B cell (primary cell): ENCODE measurements at regions not wholly inside any gene's neighbourhood (a gene's known extent, or its start where the extent isn't known, plus 50 kb on each side); places are given as distances from the start of the nearest gene placed in this dataset.

ENCODE experiments used
- ATAC-seq: fragments of 200-7000 bp; cut with Tn5 transposase; one replicate; pipeline ENCODE4 v1.10.0; 2021; ENCODE audit warnings: low read depth, mild to moderate bottlenecking, moderate number of reproducible peaks, moderate library complexity
- CTCF ChIA-PET: fragments of 350-600 bp; sonication (Branson Sonifier 250); formaldehyde crosslinking; loops from one replicate; lab custom pipeline; 2021; ENCODE audit warnings: antibody characterized with exemption, inconsistent platforms; lab: Charles Lee
- POLR2A ChIA-PET: fragments of 350-600 bp; sonication (Branson Sonifier 250); formaldehyde crosslinking; loops from one replicate; lab custom pipeline; 2021; ENCODE audit warnings: antibody characterized with exemption; lab: Charles Lee
- DNase-seq: peaks from one replicate; pipeline ENCODE4 v3.0.0; 2013
- H2AFZ ChIP-seq: 2 replicates; pipeline ENCODE4 v1.6.1; 2012; ENCODE audit warnings: mild to moderate bottlenecking, low read depth, low read length; ENCODE audit not compliant: insufficient read depth, poor library complexity, severe bottlenecking
- H3K27ac ChIP-seq, 2 donors: 1 replicate in 1 of 2; 2 replicates in 1 of 2; pipeline ENCODE4 v1.5.1; 2012 to 2013; ENCODE audit warnings: low read length in 2 of 2, mild to moderate bottlenecking in 2 of 2, moderate library complexity in 1 of 2
- H3K27me3 ChIP-seq, 4 experiments: fragments of 200-600 bp in 1 of 4; sonication (generic) in 1 of 4; replicated peaks in 1 of 4; 1 replicate in 2 of 4; 2 replicates in 2 of 4; pipeline versions ENCODE4 v1.6.1 to v1.7.0; 2013 to 2016; ENCODE audit warnings: low read length in 3 of 4, mild to moderate bottlenecking in 2 of 4, mixed read lengths in 1 of 4, moderate library complexity in 1 of 4; ENCODE audit not compliant: insufficient read depth in 4 of 4, control insufficient read depth in 3 of 4; ENCODE audit errors: control extremely low read depth in 1 of 4
- H3K36me3 ChIP-seq, 2 experiments: replicated peaks in 1 of 2; 1 replicate in 1 of 2; 2 replicates in 1 of 2; pipeline versions ENCODE4 v1.6.1 to v1.7.1; 2013; ENCODE audit warnings: low read length in 1 of 2; ENCODE audit not compliant: insufficient read depth in 2 of 2, control insufficient read depth in 1 of 2; ENCODE audit errors: control extremely low read depth in 1 of 2, extremely low read depth in 1 of 2
- H3K4me1 ChIP-seq, 2 donors: fragments of 200-600 bp in 1 of 2; sonication (generic) in 1 of 2; 1 replicate in 1 of 2; 2 replicates in 1 of 2; pipeline versions ENCODE4 v1.5.1 to v1.6.1; 2013 to 2017; ENCODE audit warnings: low read length in 2 of 2; ENCODE audit not compliant: control insufficient read depth in 2 of 2, insufficient read depth in 2 of 2
- H3K4me2 ChIP-seq: replicated peaks from 2 replicates; pipeline ENCODE3; 2012; ENCODE audit warnings: mild to moderate bottlenecking, low read depth, low read length; ENCODE audit not compliant: poor library complexity, severe bottlenecking
- H3K4me3 ChIP-seq, 5 experiments: fragments of 200-600 bp in 1 of 5; sonication (generic) in 1 of 5; 1 replicate in 3 of 5; 2 replicates in 2 of 5; pipeline versions ENCODE4 v1.5.1 to v1.7.0; 2011 to 2016; ENCODE audit warnings: low read length in 4 of 5, mild to moderate bottlenecking in 4 of 5, low read depth in 2 of 5, control low read depth in 1 of 5, moderate library complexity in 1 of 5; ENCODE audit not compliant: insufficient read depth in 1 of 5; ENCODE audit errors: control extremely low read depth in 1 of 5, extremely low read depth in 1 of 5
- H3K79me2 ChIP-seq: fragments of 200-600 bp; sonication (generic); one replicate; pipeline ENCODE4 v1.6.0; 2016; ENCODE audit warnings: low read length; ENCODE audit not compliant: control insufficient read depth, insufficient read depth
- H3K9ac ChIP-seq: fragments of 200-600 bp; sonication (generic); 2 replicates; pipeline ENCODE4 v1.6.1; 2017; ENCODE audit warnings: mild to moderate bottlenecking, low read length, moderate library complexity
- H3K9me3 ChIP-seq, 3 donors: one replicate each; pipeline versions ENCODE4 v1.6.1 to v1.7.1; 2013; ENCODE audit warnings: low read length in 2 of 3; ENCODE audit not compliant: control insufficient read depth in 2 of 3, insufficient read depth in 1 of 3; ENCODE audit errors: control extremely low read depth in 1 of 3
- H4K20me1 ChIP-seq: 2 replicates; pipeline ENCODE4 v1.6.0; 2012; ENCODE audit warnings: mild to moderate bottlenecking, low read length; ENCODE audit not compliant: insufficient read depth, control insufficient read depth, poor library complexity, severe bottlenecking
- H3K27ac Mint-ChIP-seq: one replicate; pipeline ENCODE4 v1.8.0; 2021; ENCODE audit warnings: mixed read lengths
- H3K27me3 Mint-ChIP-seq: one replicate; pipeline ENCODE4 v1.8.0; 2021; ENCODE audit warnings: mixed read lengths
- H3K4me1 Mint-ChIP-seq: one replicate; pipeline ENCODE4 v1.8.0; 2021; ENCODE audit warnings: mixed read lengths
- H3K4me3 Mint-ChIP-seq: one replicate; pipeline ENCODE4 v1.8.0; 2021; ENCODE audit warnings: mixed read lengths
- H3K9me3 Mint-ChIP-seq: one replicate; pipeline ENCODE4 v1.8.0; 2022; ENCODE audit warnings: mixed read lengths; ENCODE audit not compliant: insufficient read depth
- CTCF ChIP-seq: fragments of 200-600 bp; IDR thresholded peaks from one replicate; pipeline ENCODE4 v1.8.0; 2022; ENCODE audit warnings: antibody characterized with exemption, mild to moderate bottlenecking
- EZH2 ChIP-seq: IDR thresholded peaks from 2 replicates; pipeline ENCODE4 v1.6.1; 2012; ENCODE audit warnings: borderline replicate concordance, low read depth, mild to moderate bottlenecking, moderate library complexity, low read length; ENCODE audit not compliant: insufficient read depth, poor library complexity, severe bottlenecking
- WGBS: methylation state at CpG from one replicate; pipeline ENCODE4 v1.1.5; 2013; ENCODE audit warnings: missing lambda C conversion rate; ENCODE audit not compliant: insufficient coverage; 5-methylcytosine and 5-hydroxymethylcytosine counted together
- intact Hi-C: fragments of 100-400 bp; cut with micrococcal nuclease; formaldehyde crosslinking; loops from one replicate; pipeline ENCODE4 v1.10.0; 2022

- no peaks in the 10 kb centered on the region for H3K9me3 ChIP-seq
- H3K27ac Mint-ChIP-seq = no peak overlapping the region
- CTCF ChIA-PET = no interaction called here
Observed at GRCh38 chr13:40342461-40342860, 324.0 kb downstream of the FOXO1 start.

GRCh38 chr13:40342901-40343300, 323.5 kb downstream of the FOXO1 start:
- H3K27me3 ChIP-seq = no peaks in the 10 kb centered on the region
- no peak overlapping the region for H3K4me3 ChIP-seq
- no peak overlapping the region for H3K27ac Mint-ChIP-seq
- WGBS = 93% methylated on average over 3 of the region's 3 CpGs
- no peaks in the 10 kb centered on the region for H3K9me3 ChIP-seq
- H3K27me3 Mint-ChIP-seq = no peaks in the 10 kb centered on the region
- H3K4me1 Mint-ChIP-seq = peaks cover 7% of the 10 kb centered on the region
- ChIA-PET POLR2A (no interaction called here), CTCF (no interaction called here)
- H3K4me1 ChIP-seq = peaks cover 0 to 8% of the 10 kb centered on the region in 2 donors
- H3K27ac ChIP-seq = no peak overlapping the region
- H3K36me3 ChIP-seq = no peaks in the 10 kb centered on the region
- ATAC-seq (no peak), DNase-seq (no peak)
- intact Hi-C loops = no loop called here
- H3K9me3 Mint-ChIP-seq = no peaks in the 10 kb centered on the region
- no peak overlapping the region for H3K9ac ChIP-seq
- TF ChIP-seq CTCF = no peak
- no peak for TF ChIP-seq EZH2
- no peak overlapping the region for H3K4me3 Mint-ChIP-seq
- no peak overlapping the region for H3K4me2 ChIP-seq
- H4K20me1 ChIP-seq = no peaks in the 10 kb centered on the region
- no peaks in the 10 kb centered on the region for H3K79me2 ChIP-seq
- no peak overlapping the region for H2AFZ ChIP-seq

More at GRCh38 chr13:40342461-40342860, 324.0 kb downstream of the FOXO1 start:
- Mint-ChIP-seq H3K9me3 (no peaks in the 10 kb centered on the region), H3K4me1 (peaks cover 7% of the 10 kb centered on the region), H3K27me3 (no peaks in the 10 kb centered on the region), H3K4me3 (no peak overlapping the region)
- intact Hi-C loops = no loop called here
- Histone ChIP-seq H3K36me3 (no peaks in the 10 kb centered on the region), H2AFZ (no peak overlapping the region), H3K79me2 (no peaks in the 10 kb centered on the region), H3K9ac (no peak overlapping the region), H4K20me1 (no peaks in the 10 kb centered on the region), H3K4me3 (no peak overlapping the region), H3K4me1 (peaks cover 0 to 8% of the 10 kb centered on the region in 2 donors), H3K27ac (no peak overlapping the region), H3K27me3 (no peaks in the 10 kb centered on the region), H3K4me2 (no peak overlapping the region)
- POLR2A ChIA-PET = no interaction called here
- ATAC-seq (no peak), DNase-seq (no peak)
- 92% methylated on average over 4 of the region's 7 CpGs for WGBS
- TF ChIP-seq CTCF (no peak), EZH2 (no peak)
